Adrenal gland (tissue), 5 donors: ENCODE measurements at regions not wholly inside any gene's neighbourhood (a gene's known extent, or its start where the extent isn't known, plus 50 kb on each side); places are given as distances from the start of the nearest gene placed in this dataset.

Experiments used
- POLR2A ChIP-seq, 2 donors: fragments of 450-650 bp; IDR thresholded peaks; one replicate each; pipeline ENCODE4 v1.6.1; 2017; ENCODE audit warnings: antibody characterized with exemption in 2 of 2, mild to moderate bottlenecking in 2 of 2, moderate library complexity in 1 of 2
- TF ChIP-seq, protein P1 (sequence below), 6 experiments: fragments of 450-650 bp in 4 of 6; fragments of 200-600 bp in 2 of 6; sonication (generic) in 1 of 6; IDR thresholded peaks; 1 replicate in 5 of 6; 2 replicates in 1 of 6; pipeline versions ENCODE4 v1.5.1 to v1.8.0; 2016 to 2021; ENCODE audit warnings: antibody characterized with exemption in 6 of 6, mild to moderate bottlenecking in 2 of 6, moderate library complexity in 1 of 6
- donor health status: DM: no; HTN: no; CAD: no.

DNA sequence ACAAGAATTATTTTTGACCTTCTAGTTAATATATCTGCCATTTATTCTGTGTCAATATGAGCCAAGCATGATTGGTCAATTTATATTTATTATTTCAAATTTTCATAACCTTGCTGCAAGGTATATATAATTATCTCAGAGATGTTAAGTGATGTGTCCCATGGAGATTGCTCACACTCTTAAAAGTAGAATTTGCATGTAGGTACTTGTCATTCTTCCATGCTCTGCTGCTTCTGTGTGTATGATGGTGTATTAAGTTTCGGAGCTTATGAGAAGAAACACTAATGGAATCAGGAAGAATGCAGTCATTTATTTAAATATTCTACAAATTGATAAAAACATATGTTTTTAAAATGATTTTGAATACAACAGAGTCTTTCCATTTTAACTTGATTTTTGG is 586.8 kb upstream of the MIR17HG start:
- TF ChIP-seq, protein P1, sequence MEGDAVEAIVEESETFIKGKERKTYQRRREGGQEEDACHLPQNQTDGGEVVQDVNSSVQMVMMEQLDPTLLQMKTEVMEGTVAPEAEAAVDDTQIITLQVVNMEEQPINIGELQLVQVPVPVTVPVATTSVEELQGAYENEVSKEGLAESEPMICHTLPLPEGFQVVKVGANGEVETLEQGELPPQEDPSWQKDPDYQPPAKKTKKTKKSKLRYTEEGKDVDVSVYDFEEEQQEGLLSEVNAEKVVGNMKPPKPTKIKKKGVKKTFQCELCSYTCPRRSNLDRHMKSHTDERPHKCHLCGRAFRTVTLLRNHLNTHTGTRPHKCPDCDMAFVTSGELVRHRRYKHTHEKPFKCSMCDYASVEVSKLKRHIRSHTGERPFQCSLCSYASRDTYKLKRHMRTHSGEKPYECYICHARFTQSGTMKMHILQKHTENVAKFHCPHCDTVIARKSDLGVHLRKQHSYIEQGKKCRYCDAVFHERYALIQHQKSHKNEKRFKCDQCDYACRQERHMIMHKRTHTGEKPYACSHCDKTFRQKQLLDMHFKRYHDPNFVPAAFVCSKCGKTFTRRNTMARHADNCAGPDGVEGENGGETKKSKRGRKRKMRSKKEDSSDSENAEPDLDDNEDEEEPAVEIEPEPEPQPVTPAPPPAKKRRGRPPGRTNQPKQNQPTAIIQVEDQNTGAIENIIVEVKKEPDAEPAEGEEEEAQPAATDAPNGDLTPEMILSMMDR (IDR thresholded peaks at IDR 0.05): no peak
- no peak for TF ChIP-seq POLR2A (IDR thresholded peaks at IDR 0.05)
